ENCODE measurements at regions not wholly inside any gene's neighbourhood (a gene's known extent, or its start where the extent isn't known, plus 50 kb on each side); places are given as distances from the start of the nearest gene placed in this dataset.

DNA sequence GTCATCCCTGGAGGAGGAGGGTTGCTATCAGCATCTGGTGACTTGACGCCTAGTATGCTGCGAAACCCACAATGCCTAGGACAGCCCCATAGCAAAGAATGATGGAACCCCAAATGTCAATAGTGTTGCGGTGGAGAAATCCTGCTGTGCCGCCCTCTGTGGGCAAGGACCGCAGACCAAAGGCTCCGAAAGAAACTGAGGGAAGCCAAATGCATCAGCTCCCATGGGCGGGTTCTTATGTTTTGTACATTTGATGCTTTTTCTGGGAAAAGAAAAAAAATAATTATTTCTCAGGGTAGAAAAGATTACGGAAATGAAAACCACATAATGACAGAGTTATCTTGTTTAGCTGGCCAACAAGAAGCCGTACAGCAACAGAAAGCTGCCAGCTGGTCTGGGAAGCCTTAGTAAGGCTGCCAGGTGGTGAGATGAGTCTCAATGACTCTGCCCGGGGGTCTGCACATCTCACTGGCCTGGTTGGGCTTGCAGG is 95.0 kb upstream of the TBL1X start:
- Histone ChIP-seq H3K9me3 (ENCODE audit: low read depth, low read length) (no peaks in the 10 kb centered on the region), H3K27me3 (ENCODE audit: insufficient read depth, low read length) (no peaks in the 10 kb centered on the region), H3K79me2 (ENCODE audit: insufficient read depth, low read length) (no peaks in the 10 kb centered on the region), H3K4me3 (ENCODE audit: insufficient read depth, low read length) (no peak overlapping the region), H3K36me3 (ENCODE audit: insufficient read depth, low read length) (no peaks in the 10 kb centered on the region), H2AFZ (ENCODE audit: low read length) (no peak overlapping the region), H4K20me1 (ENCODE audit: insufficient read depth, low read length) (no peaks in the 10 kb centered on the region), H3K4me1 (ENCODE audit: insufficient read depth, low read length) (peaks cover 7% of the 10 kb centered on the region), H3K27ac (ENCODE audit: low read depth, low read length) (no peak overlapping the region), H3K4me2 (ENCODE audit: insufficient read depth, low read length) (peak overlapping the region; percentile 23)
- DNase-seq (ENCODE audit: insufficient read length, low spot score, missing footprints) = no peak
- TF ChIP-seq, protein P1, sequence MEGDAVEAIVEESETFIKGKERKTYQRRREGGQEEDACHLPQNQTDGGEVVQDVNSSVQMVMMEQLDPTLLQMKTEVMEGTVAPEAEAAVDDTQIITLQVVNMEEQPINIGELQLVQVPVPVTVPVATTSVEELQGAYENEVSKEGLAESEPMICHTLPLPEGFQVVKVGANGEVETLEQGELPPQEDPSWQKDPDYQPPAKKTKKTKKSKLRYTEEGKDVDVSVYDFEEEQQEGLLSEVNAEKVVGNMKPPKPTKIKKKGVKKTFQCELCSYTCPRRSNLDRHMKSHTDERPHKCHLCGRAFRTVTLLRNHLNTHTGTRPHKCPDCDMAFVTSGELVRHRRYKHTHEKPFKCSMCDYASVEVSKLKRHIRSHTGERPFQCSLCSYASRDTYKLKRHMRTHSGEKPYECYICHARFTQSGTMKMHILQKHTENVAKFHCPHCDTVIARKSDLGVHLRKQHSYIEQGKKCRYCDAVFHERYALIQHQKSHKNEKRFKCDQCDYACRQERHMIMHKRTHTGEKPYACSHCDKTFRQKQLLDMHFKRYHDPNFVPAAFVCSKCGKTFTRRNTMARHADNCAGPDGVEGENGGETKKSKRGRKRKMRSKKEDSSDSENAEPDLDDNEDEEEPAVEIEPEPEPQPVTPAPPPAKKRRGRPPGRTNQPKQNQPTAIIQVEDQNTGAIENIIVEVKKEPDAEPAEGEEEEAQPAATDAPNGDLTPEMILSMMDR (IDR thresholded peaks at IDR 0.05; ENCODE audit: extremely low read depth, low read depth, low read length) = no peak

DNA sequence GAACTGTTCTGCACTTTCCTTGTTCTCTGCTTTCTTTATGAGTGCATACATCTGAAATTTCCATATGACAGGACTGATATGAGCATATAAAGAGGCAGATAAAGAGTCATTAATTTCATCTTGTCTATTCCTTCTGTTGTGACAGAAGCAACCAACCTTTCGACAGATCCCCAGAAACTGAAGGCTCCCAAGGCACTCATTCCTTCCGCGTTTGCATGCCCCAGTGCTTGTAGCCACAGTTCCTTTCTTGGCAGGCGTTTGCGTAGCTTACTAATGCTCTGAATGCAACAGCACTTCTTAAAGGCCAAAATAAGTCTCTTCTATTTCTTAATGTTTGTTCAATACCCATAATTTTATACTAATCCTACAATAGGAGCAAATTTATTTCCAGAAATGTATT is 94.0 kb upstream of the TBL1X start:
- no peaks in the 10 kb centered on the region for H3K36me3 ChIP-seq (ENCODE audit: insufficient read depth, low read length)
- no peak overlapping the region for H3K27ac ChIP-seq (ENCODE audit: low read depth, low read length)
- TF ChIP-seq, protein P1 (IDR thresholded peaks at IDR 0.05; ENCODE audit: extremely low read depth, low read depth, low read length) = no peak
- no peaks in the 10 kb centered on the region for H3K79me2 ChIP-seq (ENCODE audit: insufficient read depth, low read length)
- H3K4me1 ChIP-seq (ENCODE audit: insufficient read depth, low read length) = peaks cover 7% of the 10 kb centered on the region
- H2AFZ ChIP-seq (ENCODE audit: low read length) = no peak overlapping the region
- H3K27me3 ChIP-seq (ENCODE audit: insufficient read depth, low read length) = no peaks in the 10 kb centered on the region
- H3K4me2 ChIP-seq (ENCODE audit: insufficient read depth, low read length) = peak overlapping the region; percentile 23
- H4K20me1 ChIP-seq (ENCODE audit: insufficient read depth, low read length) = no peaks in the 10 kb centered on the region
- DNase-seq (ENCODE audit: insufficient read length, low spot score, missing footprints) = no peak
- no peaks in the 10 kb centered on the region for H3K9me3 ChIP-seq (ENCODE audit: low read depth, low read length)
- no peak overlapping the region for H3K4me3 ChIP-seq (ENCODE audit: insufficient read depth, low read length)

DNA sequence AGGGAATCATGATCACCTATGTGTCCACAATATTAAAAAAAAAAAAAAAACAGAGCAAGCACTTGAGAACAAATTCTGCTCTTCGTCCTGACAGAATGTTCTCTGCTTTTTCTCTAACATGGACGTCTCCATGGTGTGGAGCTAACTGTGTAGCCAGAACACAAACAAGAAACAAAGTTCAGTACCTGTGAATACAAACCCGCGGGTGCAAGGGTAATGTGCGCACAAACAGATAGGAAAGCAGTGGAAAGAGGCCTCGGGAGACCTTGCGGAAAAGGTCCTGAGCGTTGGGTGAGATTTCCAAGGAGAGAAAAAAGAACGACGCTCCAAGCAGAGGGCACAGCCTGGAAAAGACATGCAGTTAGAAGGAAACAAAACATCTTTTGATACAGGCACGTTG is 92.0 kb upstream of the TBL1X start:
- Histone ChIP-seq H3K4me1 (ENCODE audit: insufficient read depth, low read length) (peaks cover 7% of the 10 kb centered on the region), H2AFZ (ENCODE audit: low read length) (no peak overlapping the region), H3K27ac (ENCODE audit: low read depth, low read length) (no peak overlapping the region), H3K36me3 (ENCODE audit: insufficient read depth, low read length) (no peaks in the 10 kb centered on the region), H3K27me3 (ENCODE audit: insufficient read depth, low read length) (no peaks in the 10 kb centered on the region), H3K4me2 (ENCODE audit: insufficient read depth, low read length) (no peak overlapping the region), H4K20me1 (ENCODE audit: insufficient read depth, low read length) (no peaks in the 10 kb centered on the region), H3K4me3 (ENCODE audit: insufficient read depth, low read length) (no peak overlapping the region), H3K9me3 (ENCODE audit: low read depth, low read length) (no peaks in the 10 kb centered on the region), H3K79me2 (ENCODE audit: insufficient read depth, low read length) (no peaks in the 10 kb centered on the region)
- TF ChIP-seq, protein P1 (IDR thresholded peaks at IDR 0.05; ENCODE audit: extremely low read depth, low read depth, low read length) = no peak
- no peak for DNase-seq (ENCODE audit: insufficient read length, low spot score, missing footprints)

DNA sequence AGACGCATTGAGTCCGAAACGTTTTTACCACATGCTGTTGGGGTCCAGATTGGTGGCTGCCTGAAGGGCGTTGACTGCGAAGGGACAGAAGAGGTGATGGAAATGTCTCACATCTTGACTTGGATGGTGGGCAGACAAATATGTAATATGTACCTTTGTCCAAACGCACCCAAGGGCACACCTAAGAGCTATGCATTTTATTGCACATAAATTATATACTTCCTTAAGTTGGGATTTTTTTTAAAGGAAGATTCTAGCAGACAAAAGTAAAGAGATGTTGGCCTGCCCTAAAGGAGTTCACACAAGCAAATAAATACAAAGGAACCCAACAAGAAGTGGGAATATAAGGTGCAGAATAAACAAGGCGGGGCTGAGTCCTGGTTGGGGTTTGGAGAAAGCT is 91.1 kb upstream of the TBL1X start:
- Histone ChIP-seq H3K4me2 (ENCODE audit: insufficient read depth, low read length) (no peak overlapping the region), H2AFZ (ENCODE audit: low read length) (no peak overlapping the region), H4K20me1 (ENCODE audit: insufficient read depth, low read length) (no peaks in the 10 kb centered on the region), H3K9me3 (ENCODE audit: low read depth, low read length) (no peaks in the 10 kb centered on the region), H3K4me3 (ENCODE audit: insufficient read depth, low read length) (no peak overlapping the region), H3K79me2 (ENCODE audit: insufficient read depth, low read length) (no peaks in the 10 kb centered on the region), H3K4me1 (ENCODE audit: insufficient read depth, low read length) (peaks cover 7% of the 10 kb centered on the region), H3K27me3 (ENCODE audit: insufficient read depth, low read length) (no peaks in the 10 kb centered on the region), H3K27ac (ENCODE audit: low read depth, low read length) (no peak overlapping the region), H3K36me3 (ENCODE audit: insufficient read depth, low read length) (no peaks in the 10 kb centered on the region)
- TF ChIP-seq, protein P1 (IDR thresholded peaks at IDR 0.05; ENCODE audit: extremely low read depth, low read depth, low read length) = no peak
- DNase-seq (ENCODE audit: insufficient read length, low spot score, missing footprints) = no peak
